ENCODE measurements at regions not wholly inside any gene's neighbourhood (a gene's known extent, or its start where the extent isn't known, plus 50 kb on each side); places are given as distances from the start of the nearest gene placed in this dataset.
"Not testable (repeated sequence)": the region's sequence is repeated elsewhere in the genome, so short reads cannot be mapped to it uniquely, and the experiment has no call there.

- Mint-ChIP-seq H3K4me1 (ENCODE audit: unreplicated experiment) (no peaks in the 10 kb centered on the region), H3K9me3 (ENCODE audit: unreplicated experiment) (no peaks in the 10 kb centered on the region), H3K4me3 (ENCODE audit: unreplicated experiment) (no peak overlapping the region), H3K27ac (ENCODE audit: unreplicated experiment) (no peak overlapping the region), H3K27me3 (ENCODE audit: unreplicated experiment) (no peaks in the 10 kb centered on the region), H3K36me3 (ENCODE audit: low read depth, unreplicated experiment) (no peaks in the 10 kb centered on the region)
- TF ChIP-seq CTCF (IDR thresholded peaks at IDR 0.05; ENCODE audit: unreplicated experiment): no peak
- DNase-seq (ENCODE audit: low spot score): no peak
These were observed 462.5 kb downstream of the SETD4 start for GRCh38 chr21:35597750-35598339.

GRCh38 chr21:35594905-35595304 is 465.4 kb downstream of the SETD4 start:
- H3K9me3 Mint-ChIP-seq (ENCODE audit: unreplicated experiment): no peaks in the 10 kb centered on the region
- no peak overlapping the region for H3K4me3 Mint-ChIP-seq (ENCODE audit: unreplicated experiment)
- DNase-seq (ENCODE audit: low spot score): no peak
- TF ChIP-seq CTCF (IDR thresholded peaks at IDR 0.05; ENCODE audit: unreplicated experiment): no peak
- H3K27me3 Mint-ChIP-seq (ENCODE audit: unreplicated experiment): no peaks in the 10 kb centered on the region
- no peak overlapping the region for H3K27ac Mint-ChIP-seq (ENCODE audit: unreplicated experiment)
- H3K36me3 Mint-ChIP-seq (ENCODE audit: low read depth, unreplicated experiment): no peaks in the 10 kb centered on the region
- peaks cover 3% of the 10 kb centered on the region for H3K4me1 Mint-ChIP-seq (ENCODE audit: unreplicated experiment)

GRCh38 chr21:35593000-35593502 is 467.3 kb downstream of the SETD4 start:
- no peak for TF ChIP-seq CTCF (IDR thresholded peaks at IDR 0.05; ENCODE audit: unreplicated experiment)
- H3K4me3 Mint-ChIP-seq (ENCODE audit: unreplicated experiment): no peak overlapping the region
- H3K9me3 Mint-ChIP-seq (ENCODE audit: unreplicated experiment): no peaks in the 10 kb centered on the region
- no peaks in the 10 kb centered on the region for H3K36me3 Mint-ChIP-seq (ENCODE audit: low read depth, unreplicated experiment)
- peaks cover 3% of the 10 kb centered on the region for H3K4me1 Mint-ChIP-seq (ENCODE audit: unreplicated experiment)
- H3K27me3 Mint-ChIP-seq (ENCODE audit: unreplicated experiment): no peaks in the 10 kb centered on the region
- DNase-seq (ENCODE audit: low spot score): no peak
- H3K27ac Mint-ChIP-seq (ENCODE audit: unreplicated experiment): no peak overlapping the region

- not testable (repeated sequence) for H3K27ac Mint-ChIP-seq (ENCODE audit: unreplicated experiment); H3K4me1 Mint-ChIP-seq (ENCODE audit: unreplicated experiment); H3K27me3 Mint-ChIP-seq (ENCODE audit: unreplicated experiment); H3K4me3 Mint-ChIP-seq (ENCODE audit: unreplicated experiment); H3K9me3 Mint-ChIP-seq (ENCODE audit: unreplicated experiment); DNase-seq (ENCODE audit: low spot score); H3K36me3 Mint-ChIP-seq (ENCODE audit: low read depth, unreplicated experiment)
These were observed 470.0 kb downstream of the SETD4 start for GRCh38 chr21:35590284-35590683.

GRCh38 chr21:35587841-35588380 is 472.4 kb downstream of the SETD4 start:
- Mint-ChIP-seq H3K27me3 (ENCODE audit: unreplicated experiment) (no peaks in the 10 kb centered on the region), H3K36me3 (ENCODE audit: low read depth, unreplicated experiment) (no peaks in the 10 kb centered on the region)

More at GRCh38 chr21:35587841-35588380, 472.4 kb downstream of the SETD4 start:
- Mint-ChIP-seq H3K9me3 (ENCODE audit: unreplicated experiment) (no peaks in the 10 kb centered on the region), H3K27ac (ENCODE audit: unreplicated experiment) (no peak overlapping the region), H3K4me1 (ENCODE audit: unreplicated experiment) (peaks cover 3% of the 10 kb centered on the region), H3K4me3 (ENCODE audit: unreplicated experiment) (no peak overlapping the region)
- TF ChIP-seq CTCF (IDR thresholded peaks at IDR 0.05; ENCODE audit: unreplicated experiment): no peak
- no peak for DNase-seq (ENCODE audit: low spot score)

Data from endothelial cell (in vitro differentiated cells).